ENCODE measurements at regions not wholly inside any gene's neighbourhood (a gene's known extent, or its start where the extent isn't known, plus 50 kb on each side); places are given as distances from the start of the nearest gene placed in this dataset.
"Not testable (repeated sequence)": the region's sequence is repeated elsewhere in the genome, so short reads cannot be mapped to it uniquely, and the experiment has no call there.

DNA sequence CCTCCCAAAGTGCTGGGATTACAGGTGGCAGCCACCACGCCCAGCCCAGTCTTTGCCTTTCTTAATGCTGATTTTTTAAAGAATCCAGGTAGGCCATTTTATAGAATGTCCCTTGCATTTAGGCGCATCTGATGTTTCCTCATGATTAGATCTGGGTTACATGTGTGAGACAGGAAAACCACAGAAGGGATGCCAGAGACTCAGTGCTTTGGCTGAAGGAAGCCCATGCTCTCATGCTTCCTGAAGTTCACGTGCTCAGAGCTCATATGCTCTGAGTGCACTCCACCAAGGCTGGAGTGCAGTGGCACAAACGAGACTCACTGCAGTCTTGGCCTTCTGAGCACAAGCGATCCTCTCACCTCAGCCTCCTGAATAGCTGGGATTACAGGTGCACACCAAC is 411.5 kb upstream of the DEFB115 start:
- ATAC-seq; H3K4me2 ChIP-seq (ENCODE audit: low read length); H3K27me3 ChIP-seq (ENCODE audit: low read length); POLR2A ChIA-PET (ENCODE audit: unreplicated experiment); H3K9me3 ChIP-seq (ENCODE audit: low read length); DNase-seq; H2AFZ ChIP-seq (ENCODE audit: low read length); H3K79me2 ChIP-seq (ENCODE audit: low read length); H3F3A ChIP-seq (ENCODE audit: low read length, unreplicated experiment); H4K20me1 ChIP-seq (ENCODE audit: low read length); H3K36me3 ChIP-seq (ENCODE audit: low read depth, low read length); H3K27ac ChIP-seq (ENCODE audit: low read length); intact Hi-C loops (cut with micrococcal nuclease); H3K4me3 ChIP-seq (ENCODE audit: low read length); H3K4me1 ChIP-seq (ENCODE audit: insufficient read depth, low read length); H3K9ac ChIP-seq (ENCODE audit: low read length); CTCF ChIA-PET; BruUV-seq (replicated peaks); H3K9me2 ChIP-seq (replicated peaks; ENCODE audit: low read length): not testable (repeated sequence)

- H2AFZ ChIP-seq (ENCODE audit: low read length); H3K4me2 ChIP-seq (ENCODE audit: low read length); intact Hi-C loops (cut with micrococcal nuclease); H3K4me3 ChIP-seq (ENCODE audit: low read length); H3K9ac ChIP-seq (ENCODE audit: low read length); H3F3A ChIP-seq (ENCODE audit: low read length, unreplicated experiment); DNase-seq; POLR2A ChIA-PET (ENCODE audit: unreplicated experiment); H3K27me3 ChIP-seq (ENCODE audit: low read length); CTCF ChIA-PET; H3K27ac ChIP-seq (ENCODE audit: low read length); H3K4me1 ChIP-seq (ENCODE audit: insufficient read depth, low read length); H3K79me2 ChIP-seq (ENCODE audit: low read length); ATAC-seq; H4K20me1 ChIP-seq (ENCODE audit: low read length); H3K9me3 ChIP-seq (ENCODE audit: low read length); H3K36me3 ChIP-seq (ENCODE audit: low read depth, low read length); BruUV-seq (replicated peaks); H3K9me2 ChIP-seq (replicated peaks; ENCODE audit: low read length): not testable (repeated sequence)
Observed at GRCh38 chr20:30868271-30868670, 389.2 kb upstream of the DEFB115 start.

DNA sequence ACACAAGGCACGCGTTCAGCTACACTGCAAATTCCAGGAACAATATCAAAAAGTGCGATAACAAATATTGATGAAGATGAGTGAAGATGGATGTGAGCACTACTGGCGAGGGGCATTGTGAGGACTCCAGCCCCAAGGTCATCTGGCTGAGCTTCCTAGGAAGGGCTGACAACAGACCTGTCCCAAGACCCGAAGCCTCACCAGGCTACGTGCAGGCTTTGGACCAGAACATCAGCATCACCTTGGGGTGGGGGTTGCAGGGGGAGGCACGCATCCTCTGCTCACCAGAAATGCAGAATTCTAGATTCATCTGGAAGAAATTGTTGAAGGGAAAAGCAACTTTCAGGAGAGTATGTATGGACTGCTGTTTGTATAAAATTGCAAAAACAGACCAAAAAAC is 386.3 kb upstream of the DEFB115 start:
- H3F3A ChIP-seq (ENCODE audit: low read length, unreplicated experiment); H3K4me2 ChIP-seq (ENCODE audit: low read length); intact Hi-C loops (cut with micrococcal nuclease); CTCF ChIA-PET; H2AFZ ChIP-seq (ENCODE audit: low read length); POLR2A ChIA-PET (ENCODE audit: unreplicated experiment); H3K36me3 ChIP-seq (ENCODE audit: low read depth, low read length); ATAC-seq; H3K9ac ChIP-seq (ENCODE audit: low read length); H3K9me2 ChIP-seq (replicated peaks; ENCODE audit: low read length); H3K4me1 ChIP-seq (ENCODE audit: insufficient read depth, low read length); H3K4me3 ChIP-seq (ENCODE audit: low read length); H3K79me2 ChIP-seq (ENCODE audit: low read length); DNase-seq; BruUV-seq (replicated peaks); H3K9me3 ChIP-seq (ENCODE audit: low read length); H3K27me3 ChIP-seq (ENCODE audit: low read length); H4K20me1 ChIP-seq (ENCODE audit: low read length); H3K27ac ChIP-seq (ENCODE audit: low read length): not testable (repeated sequence)

DNA sequence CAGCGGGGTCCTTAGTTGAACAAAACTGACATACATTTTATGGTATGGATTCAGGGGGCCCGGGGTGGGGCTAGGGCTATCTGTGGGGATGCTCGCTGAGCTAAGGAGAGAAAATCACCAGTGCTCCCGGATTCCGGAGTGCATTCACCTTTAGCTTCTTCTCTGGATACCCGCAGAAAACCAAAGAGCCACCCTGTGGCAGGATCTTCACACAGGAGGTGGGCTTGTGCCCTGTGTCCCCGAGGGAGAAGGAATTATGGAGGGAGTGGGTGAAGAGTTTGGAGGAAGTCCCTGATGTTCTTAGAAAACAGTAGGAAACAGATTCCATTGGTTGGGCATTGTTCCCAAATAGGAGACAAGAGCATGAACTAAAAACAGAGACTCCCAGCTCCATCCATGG is 385.2 kb upstream of the DEFB115 start:
- H3F3A ChIP-seq (ENCODE audit: low read length, unreplicated experiment); H3K4me2 ChIP-seq (ENCODE audit: low read length); DNase-seq; POLR2A ChIA-PET (ENCODE audit: unreplicated experiment); H3K79me2 ChIP-seq (ENCODE audit: low read length); CTCF ChIA-PET; H3K27ac ChIP-seq (ENCODE audit: low read length); H3K9me2 ChIP-seq (replicated peaks; ENCODE audit: low read length); H2AFZ ChIP-seq (ENCODE audit: low read length); H3K27me3 ChIP-seq (ENCODE audit: low read length); H3K9me3 ChIP-seq (ENCODE audit: low read length); ATAC-seq; BruUV-seq (replicated peaks); H4K20me1 ChIP-seq (ENCODE audit: low read length); H3K4me1 ChIP-seq (ENCODE audit: insufficient read depth, low read length); H3K36me3 ChIP-seq (ENCODE audit: low read depth, low read length); intact Hi-C loops (cut with micrococcal nuclease); H3K9ac ChIP-seq (ENCODE audit: low read length); H3K4me3 ChIP-seq (ENCODE audit: low read length): not testable (repeated sequence)

- H3K4me1 ChIP-seq (ENCODE audit: insufficient read depth, low read length); H3K9me3 ChIP-seq (ENCODE audit: low read length); BruUV-seq (replicated peaks); H4K20me1 ChIP-seq (ENCODE audit: low read length); H3K79me2 ChIP-seq (ENCODE audit: low read length); H3K4me3 ChIP-seq (ENCODE audit: low read length); H3K36me3 ChIP-seq (ENCODE audit: low read depth, low read length); intact Hi-C loops (cut with micrococcal nuclease); H3K27me3 ChIP-seq (ENCODE audit: low read length); H3K4me2 ChIP-seq (ENCODE audit: low read length); ATAC-seq; POLR2A ChIA-PET (ENCODE audit: unreplicated experiment); H3F3A ChIP-seq (ENCODE audit: low read length, unreplicated experiment); H3K9me2 ChIP-seq (replicated peaks; ENCODE audit: low read length); H2AFZ ChIP-seq (ENCODE audit: low read length); DNase-seq; H3K9ac ChIP-seq (ENCODE audit: low read length); H3K27ac ChIP-seq (ENCODE audit: low read length); CTCF ChIA-PET: not testable (repeated sequence)
Observed at GRCh38 chr20:30875868-30876267, 381.6 kb upstream of the DEFB115 start.

DNA sequence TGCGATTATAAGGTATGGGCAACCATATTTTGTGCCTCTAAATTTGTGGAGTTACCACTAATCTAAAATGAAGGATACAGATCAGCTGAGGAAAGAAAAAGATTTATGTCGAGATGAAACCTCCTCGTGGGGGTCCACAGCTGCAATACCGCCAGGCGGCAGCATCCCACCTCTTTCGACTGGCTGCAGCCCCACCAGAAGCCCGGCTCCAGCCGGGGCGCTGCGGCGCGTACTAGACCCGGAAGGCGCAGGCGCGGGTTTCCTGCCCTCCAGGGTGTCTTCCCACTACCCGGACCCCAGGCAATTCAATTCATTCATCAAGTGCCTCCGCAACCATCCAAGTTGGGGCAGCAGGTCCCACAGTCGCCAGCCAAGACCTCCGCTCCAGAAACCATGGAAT is 366.1 kb upstream of the DEFB115 start:
- H3K4me3 ChIP-seq (ENCODE audit: low read length); H3K27ac ChIP-seq (ENCODE audit: low read length); POLR2A ChIA-PET (ENCODE audit: unreplicated experiment); H3K27me3 ChIP-seq (ENCODE audit: low read length); intact Hi-C loops (cut with micrococcal nuclease); H3K9me2 ChIP-seq (replicated peaks; ENCODE audit: low read length); H3K9ac ChIP-seq (ENCODE audit: low read length); BruUV-seq (replicated peaks); H4K20me1 ChIP-seq (ENCODE audit: low read length); ATAC-seq; CTCF ChIA-PET; H3K4me2 ChIP-seq (ENCODE audit: low read length); H3F3A ChIP-seq (ENCODE audit: low read length, unreplicated experiment); H3K4me1 ChIP-seq (ENCODE audit: insufficient read depth, low read length); H3K79me2 ChIP-seq (ENCODE audit: low read length); DNase-seq; H3K9me3 ChIP-seq (ENCODE audit: low read length); H3K36me3 ChIP-seq (ENCODE audit: low read depth, low read length); H2AFZ ChIP-seq (ENCODE audit: low read length): not testable (repeated sequence)

Data from PC-3 (cell line).